Globus pallidus (tissue), 1 donor: ENCODE measurements at regions not wholly inside any gene's neighbourhood (a gene's known extent, or its start where the extent isn't known, plus 50 kb on each side); places are given as distances from the start of the nearest gene placed in this dataset.

Source experiments
- DNase-seq: peaks from one replicate; pipeline ENCODE4 v3.0.0-alpha.2; 2015; ENCODE audit warnings: low spot score

GRCh38 chr7:114755856-114756255, 166.0 kb upstream of the MDFIC start:
- no peak for DNase-seq

- DNase-seq: no peak
Observed at GRCh38 chr7:114758661-114759227, 163.2 kb upstream of the MDFIC start.

- peak; percentile 3 for DNase-seq
Observed at GRCh38 chr7:114759347-114760062, 162.4 kb upstream of the MDFIC start.

- no peak for DNase-seq
Observed at GRCh38 chr7:114760477-114760876, 161.4 kb upstream of the MDFIC start.

GRCh38 chr7:114761973-114762372, 159.9 kb upstream of the MDFIC start:
- DNase-seq: no peak

GRCh38 chr7:114765331-114766040, 156.4 kb upstream of the MDFIC start:
- DNase-seq: no peak

- DNase-seq: no peak
Observed at GRCh38 chr7:114766041-114766356, 155.9 kb upstream of the MDFIC start.

GRCh38 chr7:114777288-114777687, 144.6 kb upstream of the MDFIC start:
- DNase-seq: no peak

GRCh38 chr7:114783508-114783907, 138.4 kb upstream of the MDFIC start:
- no peak for DNase-seq

GRCh38 chr7:114784177-114784576, 137.7 kb upstream of the MDFIC start:
- no peak for DNase-seq

- peak; percentile 3 for DNase-seq
Observed at GRCh38 chr7:114784746-114785145, 137.1 kb upstream of the MDFIC start.

- DNase-seq: no peak
Observed at GRCh38 chr7:114785496-114785895, 136.4 kb upstream of the MDFIC start.

- DNase-seq: no peak
Observed at GRCh38 chr7:114786455-114786854, 135.4 kb upstream of the MDFIC start.

GRCh38 chr7:114787556-114787955, 134.3 kb upstream of the MDFIC start:
- DNase-seq: no peak

- no peak for DNase-seq
Observed at GRCh38 chr7:114788706-114789105, 133.2 kb upstream of the MDFIC start.

GRCh38 chr7:114789161-114789560, 132.7 kb upstream of the MDFIC start:
- no peak for DNase-seq

- no peak for DNase-seq
Observed at GRCh38 chr7:114789871-114790311, 132.0 kb upstream of the MDFIC start.

- no peak for DNase-seq
Observed at GRCh38 chr7:114790521-114790920, 131.4 kb upstream of the MDFIC start.

GRCh38 chr7:114791771-114792170, 130.1 kb upstream of the MDFIC start:
- no peak for DNase-seq

GRCh38 chr7:114793155-114793845, 128.6 kb upstream of the MDFIC start:
- no peak for DNase-seq

GRCh38 chr7:114795475-114795874, 126.4 kb upstream of the MDFIC start:
- no peak for DNase-seq

GRCh38 chr7:114799628-114800028, 122.3 kb upstream of the MDFIC start:
- no peak for DNase-seq

GRCh38 chr7:114802632-114803031, 119.3 kb upstream of the MDFIC start:
- DNase-seq: no peak
